GM20000 (cell line): ENCODE measurements at regions not wholly inside any gene's neighbourhood (a gene's known extent, or its start where the extent isn't known, plus 50 kb on each side); places are given as distances from the start of the nearest gene placed in this dataset.

Experiments
- DNase-seq: peaks from one replicate; pipeline ENCODE4 v3.0.0; 2012; ENCODE audit warnings: low spot score
- TF ChIP-seq, protein P1 (sequence below): IDR thresholded peaks from 2 replicates; pipeline ENCODE4 v1.5.1; 2012; ENCODE audit warnings: mild to moderate bottlenecking, control low read depth; ENCODE audit errors: extremely low read depth, missing control alignments

DNA sequence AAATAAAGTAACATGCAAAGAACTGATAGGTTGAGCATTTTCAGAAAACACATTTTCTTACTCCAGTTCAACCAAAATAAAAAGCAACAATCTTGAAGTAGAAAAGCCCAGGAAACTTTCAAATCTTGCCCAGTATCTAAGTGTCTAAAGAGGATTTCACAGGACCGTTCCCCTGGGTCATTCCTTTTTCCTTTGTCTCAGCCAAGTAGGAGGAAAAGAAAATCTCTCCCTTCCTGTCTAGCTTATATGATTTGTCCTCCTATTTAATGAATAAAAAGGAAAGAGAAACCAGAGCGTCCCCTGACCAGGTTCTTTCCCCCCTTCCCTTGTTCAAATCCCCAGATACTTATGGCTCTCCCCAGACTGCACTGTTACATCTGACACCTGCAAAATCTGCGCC lies 248.0 kb downstream of the KCTD12 start:
- TF ChIP-seq, protein P1, sequence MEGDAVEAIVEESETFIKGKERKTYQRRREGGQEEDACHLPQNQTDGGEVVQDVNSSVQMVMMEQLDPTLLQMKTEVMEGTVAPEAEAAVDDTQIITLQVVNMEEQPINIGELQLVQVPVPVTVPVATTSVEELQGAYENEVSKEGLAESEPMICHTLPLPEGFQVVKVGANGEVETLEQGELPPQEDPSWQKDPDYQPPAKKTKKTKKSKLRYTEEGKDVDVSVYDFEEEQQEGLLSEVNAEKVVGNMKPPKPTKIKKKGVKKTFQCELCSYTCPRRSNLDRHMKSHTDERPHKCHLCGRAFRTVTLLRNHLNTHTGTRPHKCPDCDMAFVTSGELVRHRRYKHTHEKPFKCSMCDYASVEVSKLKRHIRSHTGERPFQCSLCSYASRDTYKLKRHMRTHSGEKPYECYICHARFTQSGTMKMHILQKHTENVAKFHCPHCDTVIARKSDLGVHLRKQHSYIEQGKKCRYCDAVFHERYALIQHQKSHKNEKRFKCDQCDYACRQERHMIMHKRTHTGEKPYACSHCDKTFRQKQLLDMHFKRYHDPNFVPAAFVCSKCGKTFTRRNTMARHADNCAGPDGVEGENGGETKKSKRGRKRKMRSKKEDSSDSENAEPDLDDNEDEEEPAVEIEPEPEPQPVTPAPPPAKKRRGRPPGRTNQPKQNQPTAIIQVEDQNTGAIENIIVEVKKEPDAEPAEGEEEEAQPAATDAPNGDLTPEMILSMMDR: no peak
- no peak for DNase-seq

DNA sequence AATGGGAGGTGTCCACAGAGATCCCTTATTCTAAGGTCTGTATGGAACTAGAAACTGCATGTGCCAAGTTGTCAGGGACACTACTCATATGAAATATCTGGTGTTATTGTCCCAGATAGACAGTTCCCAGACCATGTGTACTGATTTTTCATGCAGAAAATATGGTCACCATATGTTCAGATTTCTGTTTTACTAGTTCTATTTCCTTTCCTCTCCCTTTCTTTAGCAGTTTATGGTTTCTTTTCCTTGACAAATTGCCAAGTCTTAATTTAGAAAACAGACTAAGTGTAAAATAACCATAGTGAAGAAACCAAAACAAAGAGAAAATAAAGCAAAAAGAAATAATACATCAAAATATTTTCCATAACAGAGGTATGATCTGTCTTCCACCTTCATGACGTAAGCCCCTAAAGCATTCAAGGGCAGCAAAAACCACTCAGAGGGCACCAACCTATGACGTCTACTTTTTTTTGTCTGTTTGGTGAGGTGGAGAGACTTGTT lies 248.5 kb downstream of the KCTD12 start:
- TF ChIP-seq, protein P1: no peak
- DNase-seq: no peak

DNA sequence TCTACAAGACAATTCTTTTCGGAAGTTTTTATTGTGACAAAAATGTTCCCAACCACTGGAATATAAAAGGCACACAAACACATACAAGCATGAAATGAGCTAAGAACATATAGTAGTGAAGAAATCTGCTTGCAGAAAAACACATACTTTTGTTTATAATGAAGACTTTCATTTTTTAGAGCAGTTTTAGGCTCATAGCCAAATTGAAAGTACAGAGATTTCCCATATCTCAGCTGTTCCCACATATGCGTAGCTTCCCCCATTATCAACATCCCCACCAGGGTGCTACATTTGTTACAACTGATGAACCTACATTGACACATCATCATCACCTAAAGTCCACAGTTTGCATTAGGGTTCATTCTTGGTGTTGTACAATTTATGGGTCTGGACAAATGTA lies 249.4 kb downstream of the KCTD12 start:
- no peak for DNase-seq
- TF ChIP-seq, protein P1: no peak

DNA sequence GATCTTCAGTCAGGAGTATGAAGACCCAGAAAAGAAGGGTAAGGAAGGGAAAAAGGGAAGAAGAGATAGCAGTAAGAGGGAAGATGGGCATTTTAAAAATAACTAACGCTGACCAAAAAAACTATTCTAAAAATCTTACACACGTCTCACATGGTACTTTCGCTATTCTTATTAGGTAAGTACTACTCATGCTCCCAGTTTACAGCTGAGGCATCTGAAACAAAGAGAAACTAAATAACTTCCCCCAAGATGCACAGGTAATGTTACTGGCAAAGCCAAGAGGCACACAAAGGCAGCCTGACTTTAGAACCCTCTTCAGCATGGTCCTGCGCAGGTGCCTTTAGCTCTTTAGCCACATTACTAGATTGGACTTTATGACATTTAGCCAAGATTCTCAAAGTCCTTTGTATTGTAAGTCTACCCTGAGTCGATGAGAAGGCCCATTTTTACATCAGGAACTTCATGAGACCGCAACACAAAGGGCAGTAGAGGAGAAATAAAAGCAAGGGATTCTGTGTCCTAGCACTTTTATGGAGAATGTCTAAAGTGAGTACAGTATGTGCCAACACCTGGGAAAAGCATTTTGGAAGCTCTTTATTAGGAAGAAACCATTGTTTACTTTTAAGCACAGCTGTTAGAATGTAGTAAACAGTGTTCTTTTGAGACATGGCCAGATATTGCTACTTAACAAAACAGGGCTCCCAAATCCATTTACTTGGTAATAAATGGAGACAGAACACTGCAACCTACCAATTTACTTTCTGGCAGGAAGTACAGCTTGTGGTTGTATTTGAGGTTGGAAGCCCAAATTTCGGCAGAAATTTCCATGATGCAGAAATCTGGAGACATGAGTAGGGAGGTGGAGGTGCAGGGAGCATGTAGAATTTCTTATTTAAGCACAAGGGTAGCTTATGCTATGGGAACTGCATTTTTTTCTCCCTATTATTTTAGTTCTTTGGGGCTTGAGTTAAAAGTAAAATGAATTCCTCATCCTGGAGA lies 250.7 kb downstream of the KCTD12 start:
- TF ChIP-seq, protein P1: no peak
- no peak for DNase-seq

DNA sequence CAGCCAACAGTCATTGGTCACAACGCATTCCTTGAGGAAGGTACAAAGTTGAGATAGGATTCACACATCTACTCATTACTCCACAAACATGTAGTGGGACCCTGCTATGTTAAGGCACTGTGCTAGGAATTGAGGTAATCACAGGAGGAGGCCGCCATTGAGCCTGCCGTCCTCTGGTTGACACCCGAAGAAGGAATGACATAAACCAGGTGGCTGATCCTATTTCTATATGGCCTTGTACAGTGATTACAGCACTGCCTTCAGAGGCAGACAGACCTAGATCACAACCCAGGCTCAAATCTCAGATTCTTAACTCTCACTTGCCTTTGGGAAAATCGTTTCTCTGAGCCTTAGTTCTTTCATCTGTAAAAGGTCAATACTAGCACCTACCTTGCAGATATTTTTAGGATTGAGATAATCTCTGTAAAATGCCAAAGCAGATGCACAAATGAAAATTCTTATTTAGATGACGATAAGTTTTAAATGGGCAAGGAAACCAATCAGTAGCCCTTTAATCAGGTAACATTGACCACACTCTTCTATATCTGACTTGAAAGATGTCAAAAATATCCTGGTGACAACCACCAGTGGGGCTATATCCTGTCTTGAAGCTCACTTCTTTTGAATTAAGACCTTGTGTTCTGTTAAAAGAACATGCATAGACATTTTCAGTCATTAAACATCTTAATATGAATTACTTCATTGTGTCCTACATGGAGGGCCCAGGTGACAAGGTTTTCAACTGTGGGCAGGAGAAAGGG lies 251.6 kb downstream of the KCTD12 start:
- no peak for DNase-seq
- TF ChIP-seq, protein P1: no peak

DNA sequence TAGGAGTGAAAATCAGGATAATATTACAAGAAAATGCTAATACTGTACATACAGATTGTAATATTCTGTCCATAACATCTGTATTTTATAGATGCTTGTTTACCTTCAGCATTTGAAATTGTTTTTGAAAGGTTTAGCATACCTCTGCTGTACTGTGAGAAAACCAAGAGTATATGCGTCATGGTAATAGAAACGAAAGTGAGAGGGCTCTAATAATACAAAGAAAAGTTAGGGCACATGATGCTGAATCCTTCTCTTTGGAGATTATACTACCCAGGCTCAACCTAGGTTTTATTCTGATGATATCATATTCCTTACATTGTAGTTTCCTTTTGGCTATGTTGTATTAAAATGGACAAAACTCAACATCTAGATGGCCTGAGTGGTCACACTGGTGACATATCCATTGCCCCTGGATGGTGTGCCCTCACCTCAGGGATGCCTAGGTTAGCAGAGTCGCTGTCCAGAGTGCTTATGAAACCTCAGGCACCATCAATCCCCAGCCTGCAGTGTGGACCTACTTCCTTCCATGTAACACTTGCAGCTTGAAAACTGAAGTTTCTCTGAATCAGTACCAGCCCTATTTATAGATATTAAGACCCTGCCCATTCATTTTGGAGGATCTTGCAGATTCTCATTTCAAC lies 253.7 kb downstream of the KCTD12 start:
- DNase-seq: no peak
- TF ChIP-seq, protein P1: no peak
